Transverse colon (tissue), 4 donors: ENCODE measurements at regions not wholly inside any gene's neighbourhood (a gene's known extent, or its start where the extent isn't known, plus 50 kb on each side); places are given as distances from the start of the nearest gene placed in this dataset.

Experiments
- DNase-seq: peaks from one replicate; pipeline ENCODE4 v3.0.0-alpha.2; 2019
- H3K27ac ChIP-seq, 4 donors: fragments of 200-600 bp; sonication (generic); 2 replicates each; pipeline ENCODE4 v1.5.1; 2016 to 2018; ENCODE audit warnings: inconsistent platforms in 4 of 4
- H3K27me3 ChIP-seq: fragments of 200-600 bp; sonication (generic); 2 replicates; pipeline ENCODE4 v1.5.1; 2017; ENCODE audit warnings: inconsistent platforms
- H3K36me3 ChIP-seq, 4 donors: fragments of 200-600 bp; sonication (generic); 2 replicates each; pipeline ENCODE4 v1.5.1; 2017 to 2019; ENCODE audit warnings: inconsistent platforms in 4 of 4
- H3K4me1 ChIP-seq, 4 donors: fragments of 200-600 bp; sonication (generic); 2 replicates each; pipeline ENCODE4 v1.5.1; 2017 to 2020; ENCODE audit warnings: inconsistent platforms in 4 of 4
- H3K4me3 ChIP-seq, 4 donors: fragments of 200-600 bp; sonication (generic); 1 replicate in 1 of 4; 2 replicates in 3 of 4; pipeline versions ENCODE4 v1.5.1 to v1.6.1; 2017 to 2019; ENCODE audit warnings: inconsistent platforms in 4 of 4
- H3K9me3 ChIP-seq, 2 donors: fragments of 200-600 bp; sonication (generic); 2 replicates each; pipeline ENCODE4 v1.5.1; 2017 to 2019; ENCODE audit warnings: inconsistent platforms in 2 of 2
- EP300 ChIP-seq: sonication (generic); formaldehyde crosslinking; IDR thresholded peaks from one replicate; pipeline ENCODE4 v1.6.1; 2017; ENCODE audit warnings: antibody characterized with exemption, low read depth
- POLR2A ChIP-seq: fragments of 450-650 bp; IDR thresholded peaks from one replicate; pipeline ENCODE4 v1.6.1; 2016; ENCODE audit warnings: antibody characterized with exemption, mild to moderate bottlenecking, moderate library complexity
- POLR2AphosphoS5 ChIP-seq, 3 donors: sonication (generic); formaldehyde crosslinking; IDR thresholded peaks; one replicate each; pipeline ENCODE4 v1.6.1; 2016; ENCODE audit warnings: antibody characterized with exemption in 3 of 3
- whole genome bisulfite sequencing, 2 donors: methylation state at CpG; one replicate each; pipeline ENCODE4 v1.1.5; 2018; ENCODE audit warnings: low coverage in 1 of 2; 5-methylcytosine and 5-hydroxymethylcytosine counted together
- in situ Hi-C, 4 donors: fragments of 200-750 bp; cut with MboI; loops; one replicate each; pipeline versions ENCODE4 v1.15.0 to v1.15.1; 2017; ENCODE audit warnings: low sequenced_read_pairs in 3 of 4, low pct_ligation_motif_present in 1 of 4, low pct_unique_long_range_greater_than_20kb in 1 of 4
- intact Hi-C: fragments of 100-400 bp; cut with DNase I; formaldehyde crosslinking; loops from one replicate; pipeline ENCODE4 v1.15.1; 2023; ENCODE audit warnings: low total_unique reads
- TF ChIP-seq, protein P1 (sequence below), 5 experiments: fragments of 200-600 bp in 3 of 5; fragments of 450-650 bp in 2 of 5; sonication (generic) in 3 of 5; IDR thresholded peaks; 1 replicate in 2 of 5; 2 replicates in 3 of 5; pipeline ENCODE4 v1.5.1; 2016 to 2017; ENCODE audit warnings: antibody characterized with exemption in 5 of 5, inconsistent platforms in 3 of 5, mild to moderate bottlenecking in 2 of 5, moderate library complexity in 1 of 5

DNA sequence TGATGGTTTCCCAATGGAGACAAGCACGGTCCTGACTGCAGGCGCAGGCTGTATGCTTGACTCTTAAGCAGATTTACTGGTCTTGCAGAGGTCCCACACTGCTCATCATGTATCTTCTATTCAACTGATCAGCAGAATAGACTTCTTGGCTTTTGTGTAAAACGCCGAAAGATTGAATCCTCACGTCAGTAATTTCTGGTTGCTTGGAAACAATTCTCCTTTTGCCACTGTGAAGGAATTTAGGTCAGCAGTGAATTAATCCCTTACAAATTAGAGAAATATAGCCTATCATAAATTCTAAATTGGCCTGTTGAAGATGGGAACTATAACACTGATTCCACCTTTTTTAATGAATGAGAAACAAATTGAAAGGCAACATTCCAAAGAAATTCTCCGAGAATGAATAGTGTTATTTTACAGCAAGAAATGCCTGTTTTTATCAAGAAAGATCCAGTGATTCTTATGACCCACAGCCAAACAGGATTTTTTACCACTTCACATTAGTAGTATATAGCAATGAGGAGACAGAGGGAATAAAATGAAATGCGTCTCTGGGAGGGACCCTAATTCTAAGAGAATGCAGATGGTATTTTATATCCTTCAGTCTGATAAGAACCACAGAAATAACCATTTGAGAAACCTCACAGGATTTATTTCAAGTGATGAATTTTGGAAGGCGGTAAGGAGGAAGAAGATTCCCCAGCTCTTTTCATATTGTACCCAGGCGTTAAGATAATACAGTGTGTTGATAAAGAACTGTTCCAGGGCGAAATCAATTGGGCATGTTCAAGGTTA lies 362.5 kb downstream of the RAB38 start:
- Histone ChIP-seq H3K4me1 (no peaks in the 10 kb centered on the region), H3K27ac (no peak overlapping the region), H3K27me3 (no peaks in the 10 kb centered on the region), H3K9me3 (no peaks in the 10 kb centered on the region), H3K4me3 (no peak overlapping the region), H3K36me3 (no peaks in the 10 kb centered on the region)
- intact Hi-C loops = no loop called here
- TF ChIP-seq POLR2AphosphoS5 (IDR thresholded peaks at IDR 0.05) (no peak), POLR2A (no peak), EP300 (no peak)
- TF ChIP-seq, protein P1, sequence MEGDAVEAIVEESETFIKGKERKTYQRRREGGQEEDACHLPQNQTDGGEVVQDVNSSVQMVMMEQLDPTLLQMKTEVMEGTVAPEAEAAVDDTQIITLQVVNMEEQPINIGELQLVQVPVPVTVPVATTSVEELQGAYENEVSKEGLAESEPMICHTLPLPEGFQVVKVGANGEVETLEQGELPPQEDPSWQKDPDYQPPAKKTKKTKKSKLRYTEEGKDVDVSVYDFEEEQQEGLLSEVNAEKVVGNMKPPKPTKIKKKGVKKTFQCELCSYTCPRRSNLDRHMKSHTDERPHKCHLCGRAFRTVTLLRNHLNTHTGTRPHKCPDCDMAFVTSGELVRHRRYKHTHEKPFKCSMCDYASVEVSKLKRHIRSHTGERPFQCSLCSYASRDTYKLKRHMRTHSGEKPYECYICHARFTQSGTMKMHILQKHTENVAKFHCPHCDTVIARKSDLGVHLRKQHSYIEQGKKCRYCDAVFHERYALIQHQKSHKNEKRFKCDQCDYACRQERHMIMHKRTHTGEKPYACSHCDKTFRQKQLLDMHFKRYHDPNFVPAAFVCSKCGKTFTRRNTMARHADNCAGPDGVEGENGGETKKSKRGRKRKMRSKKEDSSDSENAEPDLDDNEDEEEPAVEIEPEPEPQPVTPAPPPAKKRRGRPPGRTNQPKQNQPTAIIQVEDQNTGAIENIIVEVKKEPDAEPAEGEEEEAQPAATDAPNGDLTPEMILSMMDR (IDR thresholded peaks at IDR 0.05) = no peak
- no peak for DNase-seq
- in situ Hi-C loops = no loop called here
- 80 to 85% methylated on average over 10 of the region's 10 CpGs for WGBS, 2 donors

GRCh38 chr11:87810486-87810885 lies 364.8 kb downstream of the RAB38 start:
- H3K27me3 ChIP-seq = no peaks in the 10 kb centered on the region
- in situ Hi-C loops (no loop called here), intact Hi-C loops (no loop called here)
- no peak overlapping the region for H3K4me3 ChIP-seq
- no peaks in the 10 kb centered on the region for H3K36me3 ChIP-seq
- DNase-seq = no peak
- no peak overlapping the region for H3K27ac ChIP-seq
- no peaks in the 10 kb centered on the region for H3K9me3 ChIP-seq
- TF ChIP-seq POLR2AphosphoS5 (IDR thresholded peaks at IDR 0.05) = no peak
- TF ChIP-seq POLR2A = no peak
- TF ChIP-seq, protein P1 (IDR thresholded peaks at IDR 0.05) = no peak
- TF ChIP-seq EP300 = no peak
- 70 to 76% methylated on average over 4 of the region's 4 CpGs for WGBS, 2 donors
- H3K4me1 ChIP-seq = no peaks in the 10 kb centered on the region

DNA sequence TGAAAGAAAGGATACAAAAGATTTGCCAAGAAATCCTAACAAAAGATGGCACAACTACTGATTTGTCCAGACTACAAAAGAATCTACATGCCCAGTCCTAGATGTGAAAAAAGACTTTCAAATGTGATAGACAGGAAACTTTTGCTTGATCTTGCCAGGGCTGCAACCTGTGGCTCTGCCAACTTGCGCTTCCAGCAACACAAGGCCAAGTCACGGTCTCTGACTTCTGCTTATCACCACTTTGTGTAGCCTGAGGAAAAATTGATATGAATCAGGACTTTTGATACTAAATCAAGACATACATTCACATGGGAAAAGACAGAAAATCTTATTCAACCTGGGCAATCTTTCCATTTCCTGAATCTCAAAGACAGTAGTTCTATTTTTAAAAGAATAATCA lies 366.0 kb downstream of the RAB38 start:
- no peak overlapping the region for H3K4me3 ChIP-seq
- H3K9me3 ChIP-seq = no peaks in the 10 kb centered on the region
- TF ChIP-seq POLR2A (no peak), POLR2AphosphoS5 (IDR thresholded peaks at IDR 0.05) (no peak), EP300 (no peak)
- TF ChIP-seq, protein P1 (IDR thresholded peaks at IDR 0.05) = no peak
- in situ Hi-C loops (no loop called here), intact Hi-C loops (no loop called here)
- WGBS, 2 donors = 33 to 88% methylated on average over 1 to 2 of the region's 2 CpGs
- no peaks in the 10 kb centered on the region for H3K36me3 ChIP-seq
- DNase-seq = no peak
- no peaks in the 10 kb centered on the region for H3K27me3 ChIP-seq
- H3K27ac ChIP-seq = no peak overlapping the region
- no peaks in the 10 kb centered on the region for H3K4me1 ChIP-seq

DNA sequence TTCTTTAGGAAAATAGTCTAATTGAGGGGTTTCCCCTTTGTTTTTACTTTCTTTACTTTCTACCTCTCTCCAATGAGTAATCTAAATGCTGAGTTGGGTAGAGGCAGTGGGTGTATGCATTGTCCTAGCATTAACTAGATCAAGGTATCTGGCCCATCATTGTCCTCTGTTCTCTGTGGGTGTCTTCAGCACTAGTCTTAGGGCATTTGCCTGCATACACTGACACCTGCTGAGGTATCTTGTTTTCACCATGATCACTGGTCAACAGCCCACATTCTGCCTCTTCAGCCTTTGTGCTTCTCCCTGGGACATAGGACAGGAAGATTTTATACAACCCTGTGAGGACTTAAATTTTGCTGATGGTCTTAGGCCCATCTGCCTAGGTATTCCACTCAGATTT lies 371.1 kb downstream of the RAB38 start:
- TF ChIP-seq, protein P1 (IDR thresholded peaks at IDR 0.05) = no peak
- TF ChIP-seq POLR2A (no peak), EP300 (no peak), POLR2AphosphoS5 (IDR thresholded peaks at IDR 0.05) (no peak)
- no peaks in the 10 kb centered on the region for H3K36me3 ChIP-seq
- H3K27me3 ChIP-seq = no peaks in the 10 kb centered on the region
- no peak overlapping the region for H3K27ac ChIP-seq
- no peaks in the 10 kb centered on the region for H3K9me3 ChIP-seq
- DNase-seq = no peak
- no peak overlapping the region for H3K4me3 ChIP-seq
- in situ Hi-C loops = no loop called here
- intact Hi-C loops = no loop called here
- H3K4me1 ChIP-seq = no peaks in the 10 kb centered on the region
